ENCODE measurements at regions not wholly inside any gene's neighbourhood (a gene's known extent, or its start where the extent isn't known, plus 50 kb on each side); places are given as distances from the start of the nearest gene placed in this dataset.
A peak's percentile ranks its signal among the peaks of the same experiment; 100 is the strongest.

DNA sequence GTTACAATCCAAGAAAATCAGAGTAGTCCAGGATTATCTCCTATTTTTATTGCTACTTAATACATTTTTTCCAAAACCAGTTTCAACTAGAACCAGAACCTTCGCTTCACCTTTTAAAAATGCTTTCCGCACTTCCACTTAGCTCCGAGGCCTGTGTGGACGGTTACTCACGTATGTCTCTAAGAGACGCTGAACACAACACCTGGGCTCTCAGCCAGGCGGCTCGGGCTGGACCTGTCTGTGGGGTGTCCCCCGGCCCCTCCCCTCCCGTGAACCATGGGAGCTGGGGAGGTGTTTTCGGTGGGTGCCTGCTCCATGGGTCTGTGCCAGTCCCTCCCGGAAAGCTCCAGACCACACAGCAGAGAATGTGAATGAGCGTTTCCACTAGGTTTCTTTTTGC, 223.8 kb downstream of the GLI2 start:
- no peak for FAIRE-seq
- Histone ChIP-seq H3K4me3 (ENCODE audit: low read depth, low read length) (no peak overlapping the region), H3K27me3 (ENCODE audit: control insufficient read depth, insufficient read depth, low read length) (no peaks in the 10 kb centered on the region), H3K36me3 (ENCODE audit: control insufficient read depth, insufficient read depth, low read length) (no peaks in the 10 kb centered on the region)
- TF ChIP-seq, protein P1, sequence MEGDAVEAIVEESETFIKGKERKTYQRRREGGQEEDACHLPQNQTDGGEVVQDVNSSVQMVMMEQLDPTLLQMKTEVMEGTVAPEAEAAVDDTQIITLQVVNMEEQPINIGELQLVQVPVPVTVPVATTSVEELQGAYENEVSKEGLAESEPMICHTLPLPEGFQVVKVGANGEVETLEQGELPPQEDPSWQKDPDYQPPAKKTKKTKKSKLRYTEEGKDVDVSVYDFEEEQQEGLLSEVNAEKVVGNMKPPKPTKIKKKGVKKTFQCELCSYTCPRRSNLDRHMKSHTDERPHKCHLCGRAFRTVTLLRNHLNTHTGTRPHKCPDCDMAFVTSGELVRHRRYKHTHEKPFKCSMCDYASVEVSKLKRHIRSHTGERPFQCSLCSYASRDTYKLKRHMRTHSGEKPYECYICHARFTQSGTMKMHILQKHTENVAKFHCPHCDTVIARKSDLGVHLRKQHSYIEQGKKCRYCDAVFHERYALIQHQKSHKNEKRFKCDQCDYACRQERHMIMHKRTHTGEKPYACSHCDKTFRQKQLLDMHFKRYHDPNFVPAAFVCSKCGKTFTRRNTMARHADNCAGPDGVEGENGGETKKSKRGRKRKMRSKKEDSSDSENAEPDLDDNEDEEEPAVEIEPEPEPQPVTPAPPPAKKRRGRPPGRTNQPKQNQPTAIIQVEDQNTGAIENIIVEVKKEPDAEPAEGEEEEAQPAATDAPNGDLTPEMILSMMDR (IDR thresholded peaks at IDR 0.05; ENCODE audit: insufficient read depth, low read length, severe bottlenecking) = no peak
- peak; percentile 81 for DNase-seq (ENCODE audit: low read depth)

DNA sequence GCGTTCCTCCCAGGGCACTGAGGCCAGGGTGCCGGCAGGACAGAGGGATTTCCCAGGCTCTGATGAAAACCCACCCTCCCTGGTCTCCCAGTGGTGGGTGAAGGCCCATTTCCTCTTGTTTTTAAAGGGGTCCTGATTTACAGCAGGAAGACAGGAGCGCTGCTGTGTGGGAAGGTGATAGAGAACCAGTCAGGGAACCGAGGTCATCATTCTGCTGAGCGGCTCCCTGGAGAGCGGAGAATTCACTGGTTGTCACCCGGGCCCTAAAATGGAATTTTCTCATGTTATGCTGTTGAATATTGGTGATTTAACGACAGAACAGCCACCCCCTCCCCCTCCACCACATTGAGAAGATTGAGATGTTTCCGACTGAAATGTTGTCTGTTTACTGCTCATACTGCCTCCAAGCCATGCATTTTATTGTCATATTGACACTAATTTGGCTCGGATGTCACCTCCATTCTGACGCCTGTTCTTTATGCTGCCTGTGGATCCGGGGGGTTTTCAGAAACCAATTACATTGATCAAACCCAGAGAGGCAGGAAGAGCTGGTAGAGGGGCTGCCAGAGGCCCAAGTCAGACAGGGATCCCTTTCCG, 225.2 kb downstream of the GLI2 start:
- H3K4me3 ChIP-seq (ENCODE audit: low read depth, low read length) = no peak overlapping the region
- no peak for FAIRE-seq
- no peaks in the 10 kb centered on the region for H3K36me3 ChIP-seq (ENCODE audit: control insufficient read depth, insufficient read depth, low read length)
- no peaks in the 10 kb centered on the region for H3K27me3 ChIP-seq (ENCODE audit: control insufficient read depth, insufficient read depth, low read length)
- no peak for DNase-seq (ENCODE audit: low read depth)
- TF ChIP-seq, protein P1 (IDR thresholded peaks at IDR 0.05; ENCODE audit: insufficient read depth, low read length, severe bottlenecking) = no peak

DNA sequence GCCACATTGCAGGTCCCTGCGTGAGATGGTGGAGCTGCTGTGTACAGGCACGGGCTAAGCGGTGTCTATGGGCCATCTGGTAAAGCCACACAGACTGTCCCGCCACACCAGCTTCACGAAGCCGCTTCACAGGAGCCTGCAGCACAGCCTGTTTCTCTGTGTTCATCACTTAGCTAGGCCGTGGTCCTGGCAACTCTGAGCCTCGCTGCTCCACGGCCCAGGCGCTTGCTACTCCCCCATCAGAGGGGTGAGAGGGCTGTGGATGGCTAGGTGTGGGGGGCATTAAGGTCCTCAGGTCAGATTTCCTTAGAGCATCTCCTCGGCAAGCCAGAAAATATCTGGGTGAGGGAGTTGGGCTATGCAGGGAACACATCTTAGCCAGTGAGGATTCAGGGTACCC, 225.7 kb downstream of the GLI2 start:
- H3K4me3 ChIP-seq (ENCODE audit: low read depth, low read length) = no peak overlapping the region
- no peaks in the 10 kb centered on the region for H3K27me3 ChIP-seq (ENCODE audit: control insufficient read depth, insufficient read depth, low read length)
- no peaks in the 10 kb centered on the region for H3K36me3 ChIP-seq (ENCODE audit: control insufficient read depth, insufficient read depth, low read length)
- TF ChIP-seq, protein P1 (IDR thresholded peaks at IDR 0.05; ENCODE audit: insufficient read depth, low read length, severe bottlenecking) = no peak
- FAIRE-seq = no peak
- DNase-seq (ENCODE audit: low read depth) = no peak

DNA sequence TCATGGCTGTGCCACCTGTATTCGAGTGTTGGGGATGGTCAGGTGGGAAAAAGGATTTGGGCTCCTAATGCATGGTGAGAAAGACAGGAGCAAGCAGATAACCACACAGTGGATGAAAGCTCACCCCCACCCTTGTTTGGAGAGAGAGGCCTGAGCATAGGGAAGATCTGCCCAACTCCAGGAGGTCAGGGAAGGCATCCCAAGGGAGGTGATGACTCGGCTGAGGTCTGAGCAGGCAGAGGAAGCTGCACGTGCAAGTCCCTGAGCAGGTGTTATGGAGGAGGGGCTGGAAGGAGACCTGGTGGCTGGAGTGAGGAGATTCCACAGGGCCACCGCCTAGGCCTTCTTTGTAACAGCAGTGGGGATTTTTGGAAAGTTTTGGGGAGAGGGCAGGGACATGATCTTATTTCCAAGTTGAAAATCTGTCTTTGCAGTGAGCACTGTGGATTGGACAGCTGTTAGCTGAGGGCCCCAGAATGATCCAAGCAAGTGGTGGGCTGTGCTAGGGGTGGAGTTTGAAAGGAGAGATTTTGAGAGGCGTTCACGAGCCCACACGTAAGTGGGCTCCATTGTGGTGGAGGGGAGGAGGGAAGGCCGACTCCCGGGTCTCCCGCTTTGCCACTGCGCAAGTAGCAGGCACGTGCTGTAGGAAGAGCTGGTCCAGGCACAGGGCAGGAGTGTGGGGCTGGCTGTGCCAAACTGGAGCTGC, 228.5 kb downstream of the GLI2 start:
- Histone ChIP-seq H3K4me3 (ENCODE audit: low read depth, low read length) (no peak overlapping the region), H3K27me3 (ENCODE audit: control insufficient read depth, insufficient read depth, low read length) (no peaks in the 10 kb centered on the region), H3K36me3 (ENCODE audit: control insufficient read depth, insufficient read depth, low read length) (no peaks in the 10 kb centered on the region)
- TF ChIP-seq, protein P1 (IDR thresholded peaks at IDR 0.05; ENCODE audit: insufficient read depth, low read length, severe bottlenecking) = no peak
- FAIRE-seq = no peak
- no peak for DNase-seq (ENCODE audit: low read depth)

DNA sequence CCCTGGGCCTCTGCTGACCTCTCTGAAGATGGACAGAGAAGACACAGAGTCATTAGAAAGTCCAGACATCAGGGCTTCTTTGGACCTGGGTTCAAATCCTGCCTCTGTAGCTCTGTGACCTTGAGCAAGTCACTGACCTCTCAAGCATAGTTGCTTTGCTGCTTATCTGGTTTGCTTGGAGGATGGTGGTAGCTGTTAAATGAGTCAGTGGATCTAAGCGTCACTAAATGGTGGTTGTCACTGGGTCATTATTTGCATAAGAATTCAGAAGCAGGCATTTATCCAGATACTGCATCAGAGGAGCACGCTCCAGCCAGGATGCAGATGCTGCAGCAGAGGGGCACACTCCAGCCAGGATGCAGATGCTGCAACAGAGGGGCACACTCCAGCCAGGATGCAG, 229.2 kb downstream of the GLI2 start:
- DNase-seq (ENCODE audit: low read depth) = no peak
- Histone ChIP-seq H3K27me3 (ENCODE audit: control insufficient read depth, insufficient read depth, low read length) (no peaks in the 10 kb centered on the region), H3K4me3 (ENCODE audit: low read depth, low read length) (no peak overlapping the region), H3K36me3 (ENCODE audit: control insufficient read depth, insufficient read depth, low read length) (no peaks in the 10 kb centered on the region)
- no peak for FAIRE-seq
- TF ChIP-seq, protein P1 (IDR thresholded peaks at IDR 0.05; ENCODE audit: insufficient read depth, low read length, severe bottlenecking) = no peak
